ENCODE measurements at regions not wholly inside any gene's neighbourhood (a gene's known extent, or its start where the extent isn't known, plus 50 kb on each side); places are given as distances from the start of the nearest gene placed in this dataset.

DNA sequence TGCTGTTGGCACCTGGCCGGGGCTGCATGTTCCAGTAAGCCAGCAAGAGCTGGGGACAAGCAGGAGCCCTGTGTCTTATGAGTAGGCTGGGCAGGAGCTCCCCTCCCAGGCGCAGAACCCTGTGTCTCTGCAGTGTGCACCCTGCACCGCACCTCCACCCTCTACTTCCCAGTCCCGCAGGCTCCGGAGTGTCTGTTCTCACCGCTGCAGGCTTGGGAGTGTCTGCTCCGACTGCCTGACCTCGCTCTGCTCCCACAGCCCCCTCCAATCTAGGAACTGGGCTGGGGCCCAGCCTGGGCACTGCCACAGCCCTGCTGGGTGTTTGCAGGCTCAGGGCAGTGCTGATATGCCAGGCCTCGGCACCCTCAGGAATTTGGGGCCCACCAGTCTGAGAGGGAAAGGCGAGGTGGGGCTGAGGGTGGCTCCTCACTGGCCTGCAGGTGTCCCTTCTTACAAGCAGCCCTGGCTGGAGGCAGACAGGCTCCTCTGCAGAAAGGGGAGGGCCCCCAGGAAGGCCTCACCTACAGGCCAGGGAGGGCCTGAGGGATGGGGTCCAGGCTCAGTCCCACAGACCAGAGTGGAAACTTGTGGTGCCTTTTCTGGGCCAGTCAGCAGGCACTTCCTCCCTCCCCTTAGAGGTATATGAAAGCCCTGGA is 871.6 kb upstream of the GJE1 start:
- in situ Hi-C loops (cut with HindIII; ENCODE audit: low sequenced_read_pairs), result no loop called here

- in situ Hi-C loops (cut with HindIII; ENCODE audit: low sequenced_read_pairs), result no loop called here
Measured at GRCh38 chr6:141260627-141261015, 872.1 kb upstream of the GJE1 start.

DNA sequence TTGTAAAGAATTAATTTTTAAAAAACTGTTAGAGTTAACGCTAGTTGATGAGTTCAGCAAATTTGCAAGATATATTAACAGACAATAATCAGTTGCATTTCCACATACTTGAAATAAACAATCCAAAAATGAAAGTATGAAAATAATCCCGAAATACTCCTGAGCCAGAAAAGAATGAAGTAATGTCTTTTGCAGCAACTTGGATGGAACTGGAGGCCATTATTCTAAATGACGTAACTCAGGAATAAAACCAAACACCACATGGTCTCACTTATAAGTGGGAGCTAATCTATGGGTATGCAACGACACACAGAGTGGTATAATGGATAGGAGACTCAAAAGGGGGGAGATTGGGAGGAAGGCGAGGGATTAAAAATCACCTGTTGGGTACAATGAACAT is 872.9 kb upstream of the GJE1 start:
- in situ Hi-C loops (cut with HindIII; ENCODE audit: low sequenced_read_pairs), result no loop called here

- in situ Hi-C loops (cut with HindIII; ENCODE audit: low sequenced_read_pairs), result no loop called here
Measured at GRCh38 chr6:141259091-141259490, 873.6 kb upstream of the GJE1 start.

GRCh38 chr6:141258516-141258915 is 874.2 kb upstream of the GJE1 start:
- in situ Hi-C loops (cut with HindIII; ENCODE audit: low sequenced_read_pairs), result no loop called here

DNA sequence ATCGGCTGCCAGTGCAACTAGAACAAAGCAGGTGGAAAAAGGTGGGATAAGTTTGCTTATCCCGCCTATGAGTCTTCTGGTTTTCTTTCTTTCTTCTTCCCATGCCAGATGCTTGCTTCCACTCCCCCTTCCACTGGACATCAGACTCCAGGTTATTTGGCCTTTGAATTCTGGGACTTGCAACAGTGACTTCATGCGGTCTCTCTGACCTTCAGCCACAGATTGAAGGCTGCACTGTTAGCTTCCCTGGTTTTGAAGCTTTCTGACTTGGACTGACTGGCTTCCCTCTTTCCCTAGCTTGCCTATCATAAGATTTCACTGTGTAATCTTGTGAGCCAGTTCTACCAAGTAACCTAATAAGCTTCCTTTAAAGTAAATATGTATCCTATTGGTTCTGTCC is 878.4 kb upstream of the GJE1 start:
- in situ Hi-C loops (cut with HindIII; ENCODE audit: low sequenced_read_pairs), result no loop called here

DNA sequence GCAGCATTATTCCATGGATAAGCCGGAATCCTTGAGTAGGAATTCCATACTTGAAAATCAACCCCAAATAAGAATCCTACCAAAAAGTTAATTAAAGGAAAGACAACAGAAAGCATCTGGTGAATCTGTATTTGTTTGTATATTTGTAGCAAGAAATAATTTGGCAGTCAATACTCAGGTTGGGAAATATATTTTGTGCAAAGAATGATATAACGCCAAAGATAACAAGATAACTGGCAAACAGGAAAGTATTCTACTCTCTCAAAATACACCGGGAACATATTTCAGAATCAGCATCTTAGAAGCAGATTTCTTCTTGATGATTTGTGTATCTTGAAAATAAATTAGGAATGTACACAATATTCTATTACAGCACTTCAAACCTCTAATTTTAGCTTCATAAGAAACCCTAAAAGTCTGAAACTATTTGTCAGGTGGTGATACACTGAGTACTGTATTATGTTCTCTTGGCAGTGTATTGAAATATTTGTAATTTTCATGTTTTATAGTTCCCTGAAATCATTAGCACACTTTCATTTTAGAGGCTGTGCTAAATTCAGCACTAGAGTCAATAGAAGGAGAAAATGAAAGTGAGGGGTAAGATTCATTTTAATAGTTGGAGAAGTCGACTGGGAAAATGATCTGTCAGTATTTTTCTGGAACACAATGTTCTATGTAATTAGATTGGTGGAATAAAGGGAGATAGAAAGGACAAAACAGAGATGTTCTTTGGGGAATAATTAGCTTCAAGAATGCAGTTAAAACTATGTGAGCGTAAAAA is 879.7 kb upstream of the GJE1 start:
- in situ Hi-C loops (cut with HindIII; ENCODE audit: low sequenced_read_pairs), result no loop called here

- in situ Hi-C loops (cut with HindIII; ENCODE audit: low sequenced_read_pairs), result no loop called here
Measured at GRCh38 chr6:141251286-141251685, 881.4 kb upstream of the GJE1 start.

- in situ Hi-C loops (cut with HindIII; ENCODE audit: low sequenced_read_pairs), result no loop called here
Measured at GRCh38 chr6:141248021-141248799, 884.5 kb upstream of the GJE1 start.

GRCh38 chr6:141244366-141244765 is 888.4 kb upstream of the GJE1 start:
- in situ Hi-C loops (cut with HindIII; ENCODE audit: low sequenced_read_pairs), result no loop called here

DNA sequence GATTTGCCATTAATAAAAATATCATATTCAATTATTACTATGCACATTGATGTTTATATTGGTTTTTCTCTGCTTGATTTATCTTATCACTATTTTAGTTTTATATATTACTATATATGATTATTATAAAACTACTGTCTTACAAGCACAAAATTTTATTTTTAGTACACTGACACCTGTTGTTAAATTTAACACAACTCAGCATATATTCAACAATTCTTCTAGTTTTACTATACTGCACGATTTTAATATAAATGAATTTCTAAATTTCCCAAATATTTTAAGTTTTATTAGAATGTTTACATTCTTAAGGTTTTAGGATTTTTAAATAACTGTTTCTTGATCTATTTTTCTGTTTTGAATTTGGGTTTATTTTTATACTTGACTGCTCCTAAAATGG is 889.8 kb upstream of the GJE1 start:
- in situ Hi-C loops (cut with HindIII; ENCODE audit: low sequenced_read_pairs), result no loop called here

DNA sequence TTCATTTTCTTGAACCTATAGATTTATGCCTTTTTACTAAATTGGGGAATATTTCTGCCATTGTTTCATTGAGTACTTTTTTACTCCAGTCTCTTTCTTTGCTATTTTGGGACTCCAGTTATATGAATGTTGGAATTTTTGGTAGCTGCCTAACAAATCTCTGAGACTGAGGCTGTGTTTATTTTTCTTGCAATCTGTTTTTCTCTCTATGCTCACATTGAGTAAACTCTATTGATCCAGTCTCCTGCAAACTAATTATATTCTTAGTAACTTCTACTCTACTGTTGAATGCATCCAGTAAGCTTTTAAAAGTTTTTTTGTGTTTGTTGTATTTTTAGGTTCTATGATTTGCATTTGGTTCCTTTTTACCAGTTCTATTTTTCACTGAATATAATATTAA is 903.4 kb upstream of the GJE1 start:
- in situ Hi-C loops (cut with HindIII; ENCODE audit: low sequenced_read_pairs), result no loop called here

GRCh38 chr6:141218583-141218982 is 914.1 kb upstream of the GJE1 start:
- in situ Hi-C loops (cut with HindIII; ENCODE audit: low sequenced_read_pairs), result no loop called here

- in situ Hi-C loops (cut with HindIII; ENCODE audit: low sequenced_read_pairs), result no loop called here
Measured at GRCh38 chr6:141216726-141217125, 916.0 kb upstream of the GJE1 start.

GRCh38 chr6:141212296-141212695 is 920.4 kb upstream of the GJE1 start:
- in situ Hi-C loops (cut with HindIII; ENCODE audit: low sequenced_read_pairs), result no loop called here

GRCh38 chr6:141211845-141212244 is 920.9 kb upstream of the GJE1 start:
- in situ Hi-C loops (cut with HindIII; ENCODE audit: low sequenced_read_pairs), result no loop called here

DNA sequence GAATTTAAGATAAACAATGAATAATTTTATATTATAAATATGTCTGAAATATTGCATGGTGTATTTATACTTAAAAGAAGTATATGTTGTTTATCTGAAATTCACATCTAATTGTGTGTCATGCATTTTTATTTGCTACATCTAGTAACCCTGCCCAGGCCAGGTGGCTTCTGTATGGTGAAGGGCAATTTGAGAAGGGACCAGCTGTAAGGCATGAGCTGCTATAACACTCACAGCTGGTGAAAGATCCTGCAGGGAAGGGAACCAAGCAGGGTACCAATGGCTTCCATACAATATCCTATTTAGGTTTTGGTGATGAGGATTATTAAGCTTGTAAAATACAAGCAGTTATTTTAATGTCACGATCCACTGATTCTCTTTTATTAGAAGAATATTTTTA is 921.8 kb upstream of the GJE1 start:
- in situ Hi-C loops (cut with HindIII; ENCODE audit: low sequenced_read_pairs), result no loop called here

GRCh38 chr6:141209890-141210289 is 922.8 kb upstream of the GJE1 start:
- in situ Hi-C loops (cut with HindIII; ENCODE audit: low sequenced_read_pairs), result no loop called here

- in situ Hi-C loops (cut with HindIII; ENCODE audit: low sequenced_read_pairs), result no loop called here
Measured at GRCh38 chr6:141208101-141208500, 924.6 kb upstream of the GJE1 start.

DNA sequence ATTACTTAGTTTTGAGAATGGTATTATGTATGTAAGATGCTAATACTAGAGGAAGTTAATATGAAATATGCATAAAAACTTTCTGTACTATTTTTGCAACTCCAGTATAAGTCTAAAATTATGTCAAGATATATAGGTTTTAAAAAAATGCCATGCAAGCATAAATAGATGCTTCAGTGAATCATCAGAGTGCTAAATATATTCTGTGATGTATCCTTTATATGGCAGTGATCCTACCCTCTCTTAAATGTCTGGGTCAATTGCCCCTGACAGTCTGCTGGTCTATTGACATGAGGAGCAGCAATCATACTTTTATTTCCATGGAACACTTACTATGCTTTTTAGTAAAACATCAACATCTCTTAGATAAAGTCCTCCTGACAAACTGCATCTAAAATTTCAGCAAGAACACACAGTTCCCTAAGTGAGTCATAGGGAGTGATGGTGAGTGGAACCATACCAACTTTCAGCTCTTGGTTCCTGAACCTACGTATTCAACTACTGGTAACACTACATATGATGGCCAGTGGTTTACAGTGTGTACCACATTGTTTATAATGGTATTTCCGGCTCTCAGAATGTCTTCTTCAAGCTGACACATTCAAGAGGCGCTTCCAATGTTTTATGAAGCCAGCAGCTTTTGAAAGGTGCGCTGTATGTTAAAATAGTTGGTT is 928.7 kb upstream of the GJE1 start:
- in situ Hi-C loops (cut with HindIII; ENCODE audit: low sequenced_read_pairs), result no loop called here

- in situ Hi-C loops (cut with HindIII; ENCODE audit: low sequenced_read_pairs), result no loop called here
Measured at GRCh38 chr6:141202626-141203025, 930.1 kb upstream of the GJE1 start.
